Panc1 (cell line): ENCODE measurements at regions not wholly inside any gene's neighbourhood (a gene's known extent, or its start where the extent isn't known, plus 50 kb on each side); places are given as distances from the start of the nearest gene placed in this dataset.
"Not testable (repeated sequence)": the region's sequence is repeated elsewhere in the genome, so short reads cannot be mapped to it uniquely, and the experiment has no call there.

Experiments used
- ATAC-seq: fragments of 200-7000 bp; cut with Tn5 transposase; 2 replicates; pipeline ENCODE4 v1.9.1; 2020; ENCODE audit warnings: mild to moderate bottlenecking, moderate library complexity
- BruUV-seq: library from RNA; stranded (reverse); fragments of 400-500 nt; replicated peaks from 2 replicates; lab custom pipeline; 2021; lab: Mats Ljungman, UMichigan
- CTCF ChIA-PET: fragments of 300-600 bp; sonication (Branson Sonifier 250); formaldehyde crosslinking; loops from one replicate; lab custom pipeline; 2022; ENCODE audit warnings: antibody characterized with exemption; lab: Charles Lee
- POLR2A ChIA-PET: fragments of 300-600 bp; sonication (Branson Sonifier 250); formaldehyde crosslinking; loops from one replicate; lab custom pipeline; 2022; ENCODE audit warnings: antibody characterized with exemption; lab: Charles Lee
- DNase-seq: peaks from one replicate; pipeline ENCODE4 v3.0.0-alpha.2; 2010; ENCODE audit warnings: low read depth, low spot score
- H3K27ac ChIP-seq: 2 replicates; pipeline ENCODE4 v1.5.1; 2011; ENCODE audit warnings: mild to moderate bottlenecking, low read length, inconsistent platforms
- H3K27me3 ChIP-seq: fragments of 200-500 bp; sonication (Bioruptor generic); 2 replicates; pipeline ENCODE4 v1.6.0; 2014; ENCODE audit warnings: low read length, inconsistent platforms; ENCODE audit not compliant: control insufficient read depth, insufficient read depth
- H3K36me3 ChIP-seq: fragments of 200-500 bp; sonication (Bioruptor generic); 2 replicates; pipeline ENCODE4 v1.5.1; 2014; ENCODE audit warnings: inconsistent platforms, mild to moderate bottlenecking, low read length, moderate library complexity; ENCODE audit not compliant: control insufficient read depth, insufficient read depth
- H3K4me1 ChIP-seq: 2 replicates; pipeline ENCODE4 v1.5.1; 2011; ENCODE audit warnings: inconsistent platforms, mild to moderate bottlenecking, low read length, moderate library complexity; ENCODE audit not compliant: control insufficient read depth, insufficient read depth
- H3K4me3 ChIP-seq, 2 experiments: 2 replicates each; pipeline ENCODE4 v1.5.1; 2011 to 2012; ENCODE audit warnings: low read depth in 2 of 2, low read length in 2 of 2, mild to moderate bottlenecking in 2 of 2, inconsistent platforms in 1 of 2, moderate library complexity in 1 of 2
- H3K9me3 ChIP-seq: fragments of 200-500 bp; sonication (Bioruptor generic); 2 replicates; pipeline ENCODE4 v1.5.1; 2014; ENCODE audit warnings: low read depth, mild to moderate bottlenecking, inconsistent platforms, low read length, moderate library complexity; ENCODE audit not compliant: control insufficient read depth, insufficient read depth
- CTCF ChIP-seq: fragments of 450-650 bp; IDR thresholded peaks from 2 replicates; pipeline ENCODE4 v1.5.1; 2017; ENCODE audit warnings: mild to moderate bottlenecking
- POLR2AphosphoS5 ChIP-seq: IDR thresholded peaks from 2 replicates; pipeline ENCODE4 v1.6.1; 2012; ENCODE audit warnings: mild to moderate bottlenecking, low read depth, low read length, moderate library complexity
- REST ChIP-seq, 2 experiments: IDR thresholded peaks; 2 replicates each; pipeline ENCODE4 v1.6.1; 2011 to 2012; ENCODE audit warnings: low read depth in 2 of 2, control low read depth in 1 of 2, low read length in 1 of 2, mild to moderate bottlenecking in 1 of 2, moderate library complexity in 1 of 2; ENCODE audit not compliant: insufficient read depth in 1 of 2
- SIN3A ChIP-seq: IDR thresholded peaks from 2 replicates; pipeline ENCODE4 v1.6.1; 2012; ENCODE audit warnings: low read depth, mild to moderate bottlenecking, low read length, moderate library complexity, borderline replicate concordance; ENCODE audit not compliant: insufficient read depth
- TCF7L2 ChIP-seq: IDR thresholded peaks from 2 replicates; pipeline ENCODE4 v1.6.1; 2011; ENCODE audit warnings: mild to moderate bottlenecking, low read depth, low read length, inconsistent platforms
- in situ Hi-C: cut with HindIII; loops from 2 replicates; pipeline ENCODE4 v1.10.0; 2016; ENCODE audit warnings: low sequenced_read_pairs, low pct_unique_long_range_greater_than_20kb
- intact Hi-C: fragments of 100-400 bp; cut with micrococcal nuclease; formaldehyde crosslinking; loops from one replicate; pipeline ENCODE4 v1.10.0; 2022; ENCODE audit not compliant: unreplicated experiment

DNA sequence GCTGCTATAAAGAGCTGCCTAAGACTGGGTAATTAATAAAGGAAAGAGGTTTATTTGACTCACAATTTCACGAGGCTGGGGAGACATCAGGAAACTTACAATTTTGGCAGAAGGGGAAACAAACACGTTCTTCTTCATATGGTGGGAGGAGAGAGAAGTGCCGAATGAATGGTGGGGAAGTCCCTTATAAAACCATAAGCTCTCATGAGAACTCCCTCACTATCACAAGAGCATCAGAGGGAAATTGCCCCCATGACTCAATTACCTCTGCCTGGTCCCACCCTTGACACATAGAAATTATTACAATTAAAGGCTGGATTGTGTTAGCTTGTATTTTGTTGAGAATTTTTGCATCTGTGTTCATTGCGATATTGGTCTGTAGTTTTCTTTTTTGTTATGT is 460.5 kb upstream of the RAB6C start:
- BruUV-seq: no TSS peak
- Histone ChIP-seq H3K4me3 (no peak overlapping the region), H3K36me3 (no peaks in the 10 kb centered on the region), H3K27me3 (no peaks in the 10 kb centered on the region), H3K9me3 (peaks cover 3% of the 10 kb centered on the region; the same call in 1 of the 2 replicates), H3K27ac (no peak overlapping the region), H3K4me1 (no peaks in the 10 kb centered on the region)
- intact Hi-C loops: no loop called here
- ATAC-seq: no peak
- ChIA-PET POLR2A (no interaction called here), CTCF (no interaction called here)
- in situ Hi-C loops: no loop called here
- no peak for DNase-seq
- TF ChIP-seq POLR2AphosphoS5: no peak
- TF ChIP-seq CTCF: no peak
- no peak for TF ChIP-seq SIN3A
- TF ChIP-seq TCF7L2: no peak
- TF ChIP-seq REST (IDR thresholded peaks at IDR 0.05; ENCODE audit: insufficient read depth in 1 of 2, low read depth in 2 of 2, low read length in 1 of 2): no peak

DNA sequence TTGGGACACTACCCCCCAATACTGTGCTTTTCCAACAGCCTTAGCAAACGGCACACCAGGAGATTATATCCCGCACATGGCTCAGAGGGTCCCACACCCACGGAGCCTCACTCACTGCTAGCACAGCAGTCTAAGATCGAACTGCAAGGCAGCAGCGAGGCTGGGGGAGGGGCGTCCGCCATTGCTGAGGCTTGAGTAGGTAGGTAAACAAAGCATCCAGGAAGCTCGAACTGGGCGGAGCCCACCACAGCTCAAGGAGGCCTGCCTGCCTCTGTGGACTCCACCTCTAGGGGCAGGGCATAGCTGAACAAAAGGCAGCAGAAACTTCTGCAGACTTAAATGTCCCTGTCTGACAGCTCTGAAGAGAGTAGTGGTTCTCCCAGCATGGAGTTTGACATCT is 447.3 kb upstream of the RAB6C start:
- CTCF ChIA-PET, H3K36me3 ChIP-seq, DNase-seq, H3K4me1 ChIP-seq, intact Hi-C loops, POLR2A ChIA-PET, H3K27me3 ChIP-seq, H3K9me3 ChIP-seq, BruUV-seq, ATAC-seq, H3K4me3 ChIP-seq, H3K27ac ChIP-seq, in situ Hi-C loops: not testable (repeated sequence)

GRCh38 chr2:129548880-129549279 is 430.6 kb upstream of the RAB6C start:
- no peak overlapping the region for H3K27ac ChIP-seq
- ATAC-seq (no peak), DNase-seq (no peak)
- H3K4me3 ChIP-seq: no peak overlapping the region
- intact Hi-C loops (no loop called here), in situ Hi-C loops (no loop called here)
- no peak for TF ChIP-seq SIN3A
- no peak for TF ChIP-seq CTCF
- TF ChIP-seq POLR2AphosphoS5: no peak
- TF ChIP-seq TCF7L2: no peak
- no peak for TF ChIP-seq REST (IDR thresholded peaks at IDR 0.05; ENCODE audit: insufficient read depth in 1 of 2, low read depth in 2 of 2, low read length in 1 of 2)
- no peaks in the 10 kb centered on the region for H3K36me3 ChIP-seq
- H3K27me3 ChIP-seq: no peaks in the 10 kb centered on the region
- ChIA-PET CTCF (no interaction called here), POLR2A (no interaction called here)
- H3K9me3 ChIP-seq: no peaks in the 10 kb centered on the region
- no TSS peak for BruUV-seq
- no peaks in the 10 kb centered on the region for H3K4me1 ChIP-seq
